SKM-1 treated with dmso at 0.1 percent for 144 hours (cell line): ENCODE measurements at regions not wholly inside any gene's neighbourhood (a gene's known extent, or its start where the extent isn't known, plus 50 kb on each side); places are given as distances from the start of the nearest gene placed in this dataset.
"Not testable (repeated sequence)": the region's sequence is repeated elsewhere in the genome, so short reads cannot be mapped to it uniquely, and the experiment has no call there.

Experiments
- DNase-seq: peaks from one replicate; lab custom pipeline; 2025; ENCODE audit not compliant: unreplicated experiment; lab: John Stamatoyannopoulos, UW

DNA sequence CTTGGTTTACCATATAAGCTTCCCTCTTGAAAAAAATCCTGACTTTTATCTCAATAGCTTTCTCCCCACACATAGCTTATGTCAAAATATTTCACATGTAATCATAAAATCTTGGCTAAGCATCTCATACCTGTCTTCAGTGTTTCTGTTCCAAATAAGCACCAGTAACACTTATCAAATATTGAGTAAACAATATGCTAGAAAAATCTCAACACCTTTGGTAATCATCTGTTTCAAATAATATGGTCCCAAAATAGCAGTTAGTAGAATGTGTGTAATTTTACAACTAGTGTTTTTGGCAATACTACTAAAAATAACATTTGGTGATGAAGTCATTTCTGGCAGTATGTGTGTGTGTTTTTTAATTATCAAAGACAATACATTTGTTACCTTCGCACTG, 2138.2 kb downstream of the PCDH7 start:
- no peak for DNase-seq

DNA sequence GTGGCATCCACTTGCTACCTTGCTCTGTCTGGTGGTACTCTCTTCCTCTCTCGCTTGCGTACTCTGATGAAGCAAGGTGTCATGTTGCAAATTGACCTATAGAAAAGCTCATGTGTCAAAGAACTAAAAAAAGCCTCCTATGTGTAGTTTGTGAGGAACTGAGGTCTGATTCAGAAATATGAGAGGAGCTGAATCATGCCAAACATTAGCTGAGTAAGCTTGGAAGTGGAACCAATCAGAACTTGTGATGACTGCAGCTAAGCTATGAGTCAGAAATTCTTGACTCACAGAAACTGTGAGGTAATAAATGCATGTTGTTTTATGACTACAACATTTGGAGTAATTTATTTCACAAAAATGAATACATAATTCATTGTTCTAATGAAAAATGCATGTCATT, 2138.8 kb downstream of the PCDH7 start:
- DNase-seq: no peak

DNA sequence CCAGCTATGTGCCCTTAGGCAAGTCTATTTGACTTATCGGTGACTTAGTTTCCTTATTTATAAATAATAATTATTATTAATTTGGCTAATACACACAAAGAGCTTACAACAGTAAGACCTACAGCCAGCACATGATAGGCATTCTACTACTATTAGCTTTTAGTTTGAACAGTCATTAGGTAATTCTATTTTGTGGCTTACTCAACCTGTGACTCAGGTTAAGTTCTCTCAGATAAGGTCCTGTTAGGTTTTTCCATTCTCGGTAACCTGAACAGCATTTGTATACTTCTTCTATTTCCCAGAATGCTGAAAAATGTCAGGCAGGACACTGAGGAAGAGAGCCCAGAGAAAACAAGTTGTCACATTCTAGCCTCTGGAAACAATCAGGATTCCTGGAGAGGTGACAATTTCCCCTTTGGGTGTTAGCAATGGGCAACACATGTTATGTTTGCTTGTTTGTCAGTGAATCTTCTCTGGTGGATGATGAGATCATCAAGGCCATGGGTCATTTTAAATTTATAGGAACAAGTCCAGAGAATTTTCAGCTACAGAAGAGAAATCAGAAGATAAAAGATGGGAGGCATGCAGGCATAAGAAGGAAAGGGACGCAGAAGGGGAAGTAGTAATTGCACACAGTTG, 2144.7 kb downstream of the PCDH7 start:
- DNase-seq: no peak

DNA sequence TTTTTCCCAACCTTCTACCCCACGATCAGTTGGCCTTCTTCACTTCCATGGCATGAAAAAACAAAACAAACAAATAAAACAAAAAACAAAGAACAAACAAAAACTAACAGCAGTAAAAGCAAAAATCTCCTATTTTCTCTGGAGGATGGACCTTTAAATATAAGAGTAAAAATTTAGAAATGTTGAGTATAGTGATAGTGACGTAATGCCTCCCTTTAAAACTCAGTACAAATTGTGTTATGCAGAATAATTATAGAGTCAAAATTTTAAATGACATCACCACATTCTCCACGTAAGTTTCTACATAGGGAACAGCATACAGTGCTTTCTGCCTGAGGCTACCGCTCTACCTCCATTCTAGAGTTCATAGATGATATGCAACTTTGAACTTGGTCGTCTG, 2156.4 kb downstream of the PCDH7 start:
- DNase-seq: no peak

DNA sequence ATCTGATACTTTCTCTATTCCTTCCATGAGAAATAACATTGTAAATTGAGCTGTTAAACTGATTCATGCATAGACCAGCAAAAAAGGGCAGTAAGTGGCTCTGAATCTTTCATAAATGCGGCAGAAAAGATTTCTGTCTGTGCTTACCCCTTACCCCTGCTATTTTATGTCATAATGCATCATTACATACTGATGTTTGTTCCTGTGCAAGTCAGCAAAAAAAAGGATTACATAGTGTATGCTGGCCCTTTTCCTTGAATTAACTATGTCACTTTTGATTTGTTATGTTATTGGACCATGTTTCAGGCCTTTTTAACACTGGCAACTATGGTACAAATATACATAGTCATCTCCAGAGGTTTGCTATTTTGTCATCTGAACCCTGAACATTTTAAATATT, 2159.7 kb downstream of the PCDH7 start:
- no peak for DNase-seq

DNA sequence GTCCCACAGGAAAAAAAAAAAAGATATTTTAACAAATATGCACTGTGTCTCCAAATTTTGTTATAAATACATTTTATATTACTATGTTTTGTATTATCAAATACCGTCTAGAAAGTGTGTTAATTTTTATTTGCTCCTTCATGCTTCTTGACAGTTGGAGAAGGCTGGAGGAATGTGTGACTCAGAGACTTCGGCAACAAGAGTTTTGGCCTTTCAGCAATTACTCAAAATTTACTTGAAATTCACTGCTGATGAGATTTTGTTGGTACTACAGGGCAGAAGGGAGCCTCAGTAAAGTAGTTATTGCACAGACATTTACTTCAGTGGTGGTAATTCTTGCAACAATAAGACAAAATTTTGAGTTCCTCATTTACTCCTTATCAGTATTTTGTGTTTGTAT, 2164.0 kb downstream of the PCDH7 start:
- no peak for DNase-seq

DNA sequence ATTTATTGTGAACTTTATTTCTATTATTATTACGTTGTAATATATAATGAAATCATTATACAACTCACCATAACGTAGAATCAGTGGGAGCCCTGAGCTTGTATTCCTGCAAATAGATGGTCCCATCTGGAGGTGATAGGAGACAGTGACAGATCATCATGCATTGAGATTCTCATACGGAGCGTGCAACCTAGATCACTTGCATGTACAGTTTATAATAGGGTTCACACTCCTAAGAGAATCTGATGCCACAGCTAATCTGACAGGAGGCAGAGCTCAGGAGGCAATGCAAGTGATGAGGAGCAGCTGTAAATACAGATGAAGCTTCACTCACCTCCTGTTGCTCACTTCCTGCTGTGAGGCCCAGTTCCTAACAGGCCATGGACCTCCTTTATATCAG, 2170.2 kb downstream of the PCDH7 start:
- no peak for DNase-seq

DNA sequence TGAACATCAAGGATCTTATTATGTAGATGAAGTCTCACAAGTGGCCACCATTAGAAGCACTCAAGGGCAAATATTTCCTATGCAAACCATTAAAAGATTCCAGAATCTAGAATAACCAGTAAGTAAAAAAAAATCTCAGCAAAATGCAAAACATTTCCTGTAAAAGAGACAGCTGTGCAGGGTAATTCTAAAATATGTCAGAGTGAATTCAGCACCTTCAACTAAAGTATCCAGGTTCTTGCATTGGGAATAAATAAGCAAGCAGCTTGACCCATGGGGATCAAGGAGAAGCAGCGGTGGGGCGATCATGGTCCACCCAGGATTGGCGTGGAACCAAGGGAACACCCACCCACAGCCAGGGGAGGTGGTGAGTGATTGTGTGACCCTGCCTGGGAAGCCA, 2188.9 kb downstream of the PCDH7 start:
- DNase-seq: no peak

DNA sequence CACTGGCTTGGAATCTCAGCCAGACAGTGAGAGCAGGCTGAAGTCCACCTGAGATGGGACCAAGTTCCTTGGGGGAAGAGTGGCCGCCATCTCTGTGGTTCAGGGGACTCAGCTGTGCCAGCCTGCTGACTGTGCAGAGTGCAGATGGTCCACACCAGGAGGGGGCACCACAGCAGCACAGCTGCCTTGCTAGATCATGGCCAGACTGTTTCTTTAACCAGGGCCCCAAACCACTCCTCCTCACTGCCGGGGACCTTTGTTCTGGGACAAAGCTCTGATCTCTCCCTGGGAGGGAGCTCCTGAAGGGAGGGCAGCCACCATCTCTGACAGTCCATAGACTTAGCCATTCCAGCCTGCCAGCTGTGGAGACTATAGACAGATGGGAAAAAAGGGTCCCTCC, 2189.6 kb downstream of the PCDH7 start:
- DNase-seq: no peak

DNA sequence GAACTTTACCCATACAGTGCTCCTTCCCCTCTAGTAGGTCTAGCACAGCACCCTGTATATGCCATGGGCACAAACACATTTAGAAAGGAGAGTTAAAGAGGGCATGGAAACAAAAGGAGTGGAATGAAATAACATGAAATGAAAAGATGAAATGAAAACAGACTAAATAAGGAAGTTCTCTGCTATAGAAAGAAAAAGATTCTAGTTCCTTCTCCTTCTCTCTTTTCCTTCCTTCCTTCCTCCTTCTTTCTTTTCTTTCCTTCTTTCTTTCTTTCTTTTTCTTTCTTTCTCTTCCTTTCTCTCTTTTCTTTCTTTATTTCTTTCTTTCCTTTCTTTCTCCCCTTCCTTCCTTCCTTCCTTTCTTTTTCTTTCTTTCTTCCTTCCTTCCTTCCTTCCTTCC, 2197.4 kb downstream of the PCDH7 start:
- no peak for DNase-seq

DNA sequence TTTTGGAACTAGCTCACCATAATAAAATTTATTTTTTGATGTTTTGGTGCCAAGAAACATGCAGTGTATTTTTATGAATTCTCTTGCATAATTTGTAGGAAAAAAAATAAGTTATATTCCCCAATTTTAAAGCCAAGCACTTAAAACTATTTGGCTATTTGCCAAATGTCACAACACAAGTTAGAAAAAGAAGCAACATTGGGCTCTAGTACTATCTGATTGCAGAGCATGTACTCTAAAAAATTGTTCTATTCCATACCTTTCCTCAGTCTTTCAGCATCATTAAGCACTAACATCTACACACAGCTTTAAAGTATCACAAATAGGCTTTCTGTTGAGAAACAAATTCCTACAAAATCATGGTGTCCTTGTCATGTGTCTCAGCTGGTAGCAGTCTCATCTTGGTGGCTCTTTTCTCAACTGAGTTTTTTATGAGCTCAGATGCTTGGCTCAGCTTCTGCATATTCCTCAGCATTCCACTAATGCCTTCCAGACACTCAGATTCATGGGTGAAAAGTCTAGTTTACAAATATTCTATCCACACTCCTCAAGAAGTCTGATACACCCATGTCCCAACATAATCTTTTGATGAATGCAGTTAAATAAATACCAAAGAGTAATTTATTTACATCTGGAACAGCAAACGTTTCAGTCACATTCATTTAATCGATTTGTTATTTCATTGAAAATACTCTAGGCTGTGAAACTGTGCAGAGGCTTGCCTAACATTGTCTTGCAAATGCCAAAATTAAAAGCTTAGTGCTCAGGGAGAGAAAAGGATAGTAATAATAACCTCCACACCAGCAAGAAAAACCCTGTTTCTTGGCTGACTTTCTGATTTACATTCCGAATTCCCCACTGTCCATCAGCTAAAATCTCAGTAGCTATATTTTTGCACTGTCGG, 2209.9 kb downstream of the PCDH7 start:
- no peak for DNase-seq

DNA sequence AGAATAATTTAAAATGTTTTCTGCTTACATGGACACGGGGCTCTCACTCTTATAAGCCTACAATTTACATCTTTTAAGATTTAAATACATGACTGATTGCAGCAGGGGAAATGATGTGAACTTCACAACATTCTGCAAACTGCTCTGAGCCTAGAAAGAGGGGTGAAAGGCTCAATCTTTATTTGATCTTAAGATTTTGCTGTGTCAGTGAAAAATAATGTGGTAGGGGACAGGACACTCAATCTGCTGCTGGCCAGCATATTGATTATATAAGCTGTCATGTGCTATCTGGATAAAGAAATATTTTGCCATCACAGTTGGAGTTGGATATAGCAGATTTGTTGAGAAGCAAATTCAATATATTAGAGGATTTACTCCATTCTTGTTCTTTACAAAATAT, 2210.5 kb downstream of the PCDH7 start:
- DNase-seq: no peak

DNA sequence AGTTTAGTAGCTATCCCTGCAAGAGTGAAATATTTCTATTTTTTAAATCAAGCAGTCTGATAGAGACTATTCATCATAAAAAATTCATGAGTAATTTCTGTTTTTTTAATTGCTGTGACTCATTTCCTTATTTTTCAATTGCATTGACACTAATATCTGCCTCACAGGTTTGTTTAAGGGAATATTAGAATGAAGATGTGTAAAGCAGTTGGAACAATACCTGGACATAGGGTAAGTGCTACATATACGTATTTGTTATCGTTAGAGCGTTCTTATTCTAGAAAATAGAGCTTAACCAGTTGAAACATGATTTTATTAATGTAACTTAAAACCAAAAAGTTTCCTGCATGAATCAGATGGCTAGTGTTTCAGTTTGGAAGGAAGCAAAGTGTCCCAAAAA, 2211.3 kb downstream of the PCDH7 start:
- no peak for DNase-seq

DNA sequence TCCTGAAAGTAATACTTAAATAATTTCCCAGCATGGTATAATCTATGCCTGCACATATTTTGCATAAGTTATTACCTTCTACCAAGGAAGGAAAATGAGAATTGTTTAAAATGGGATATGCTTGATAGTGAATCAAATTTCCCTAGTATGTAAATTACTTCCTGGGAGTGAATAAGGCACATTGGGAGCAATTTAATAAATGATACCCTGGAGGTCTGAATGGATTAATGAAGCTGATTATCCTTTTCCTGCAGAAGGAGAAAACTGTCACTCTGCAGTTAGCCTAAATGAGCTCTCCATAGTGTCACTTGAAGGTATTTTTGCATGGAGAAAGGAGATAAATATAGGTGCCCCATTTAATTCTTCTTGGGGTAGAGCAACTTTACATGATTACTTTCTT, 2212.0 kb downstream of the PCDH7 start:
- no peak for DNase-seq

DNA sequence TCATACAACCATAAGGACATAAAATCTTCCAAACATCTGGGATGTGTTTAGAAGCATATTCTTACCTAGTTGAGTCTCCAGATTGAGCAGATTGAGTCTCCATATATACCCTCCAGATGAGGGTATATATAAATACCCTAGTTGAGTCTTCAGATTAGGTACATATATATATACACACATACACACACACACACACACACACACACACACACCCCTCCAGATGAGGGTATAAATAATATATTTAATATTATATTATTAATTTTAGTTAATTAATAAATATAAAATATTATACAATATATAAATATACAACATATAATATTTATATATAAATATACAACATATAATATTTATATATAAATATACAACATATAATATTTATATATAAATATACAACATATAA, 2219.1 kb downstream of the PCDH7 start:
- not testable (repeated sequence) for DNase-seq

DNA sequence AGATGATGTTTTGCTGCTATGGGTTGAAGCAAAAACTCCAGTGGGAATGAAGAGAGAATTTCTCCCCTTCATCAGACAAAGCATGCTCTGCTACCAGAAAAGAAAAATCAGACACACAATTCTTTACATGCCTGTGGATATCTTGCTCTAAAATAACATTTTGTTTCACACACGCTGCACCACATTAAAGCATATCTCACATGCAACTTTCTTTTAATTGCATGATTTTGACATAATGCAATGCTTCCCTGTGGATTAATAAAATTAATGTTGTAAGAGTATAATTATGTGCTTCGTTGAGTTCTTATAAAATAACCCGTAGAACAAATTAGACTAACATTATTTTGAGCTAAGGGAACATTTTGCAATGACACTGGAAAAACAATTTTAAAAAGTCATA, 2230.7 kb downstream of the PCDH7 start:
- no peak for DNase-seq

DNA sequence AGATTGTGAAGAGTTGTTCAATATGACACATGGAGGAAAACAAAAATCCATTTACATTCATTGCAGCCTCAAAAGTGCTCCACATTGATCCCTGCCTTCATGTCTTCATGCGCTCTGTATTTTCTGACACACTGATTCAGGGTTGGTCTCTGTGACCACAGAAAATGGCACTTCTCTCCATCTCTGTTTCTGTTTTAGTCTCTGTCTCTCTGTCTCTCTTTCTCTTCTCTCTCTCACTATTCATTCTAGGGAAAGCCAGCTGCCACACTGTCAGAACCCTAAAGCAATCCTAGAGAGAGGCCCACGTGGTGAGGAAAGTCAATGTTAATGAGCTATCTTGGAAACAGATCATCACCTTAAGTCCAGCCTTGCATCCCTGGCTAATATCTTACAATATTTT, 2238.4 kb downstream of the PCDH7 start:
- DNase-seq: no peak

DNA sequence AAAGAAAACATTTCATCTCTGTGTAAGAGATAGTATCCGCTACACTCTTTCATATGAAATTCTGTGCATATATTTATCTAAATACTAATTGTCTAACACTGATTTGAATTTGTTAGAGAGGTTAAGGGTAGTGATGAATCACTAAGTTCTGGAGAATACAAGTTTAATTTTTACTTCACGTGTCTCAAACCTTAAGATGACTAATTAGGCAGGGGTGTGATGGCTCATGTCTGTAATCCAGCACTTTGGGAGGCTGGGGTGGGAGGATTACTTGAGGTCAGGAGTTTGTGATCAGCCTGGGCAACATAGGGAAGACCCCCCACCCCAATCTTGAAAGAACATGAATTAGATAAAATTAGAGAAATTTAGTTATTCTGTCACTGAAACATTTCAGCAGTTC, 2241.9 kb downstream of the PCDH7 start:
- DNase-seq: no peak

DNA sequence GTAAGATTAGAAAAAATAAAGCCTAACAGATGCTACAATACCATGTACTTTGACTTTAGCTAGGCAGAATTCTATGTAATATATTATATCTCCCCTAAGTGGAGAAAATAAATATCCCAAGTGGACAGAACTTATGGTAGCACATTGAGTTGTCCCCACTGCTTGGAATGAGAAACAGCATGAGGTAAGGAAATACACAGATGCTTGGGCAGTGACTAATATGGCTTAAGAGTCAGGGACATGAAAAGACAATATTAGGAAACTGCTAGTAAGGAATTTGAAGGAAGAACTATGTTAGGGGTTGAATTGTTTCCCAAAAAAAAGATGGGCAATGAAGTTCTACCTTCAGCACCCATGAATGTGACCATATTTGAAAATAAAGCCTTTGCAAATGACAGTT, 2265.1 kb downstream of the PCDH7 start:
- DNase-seq: no peak

DNA sequence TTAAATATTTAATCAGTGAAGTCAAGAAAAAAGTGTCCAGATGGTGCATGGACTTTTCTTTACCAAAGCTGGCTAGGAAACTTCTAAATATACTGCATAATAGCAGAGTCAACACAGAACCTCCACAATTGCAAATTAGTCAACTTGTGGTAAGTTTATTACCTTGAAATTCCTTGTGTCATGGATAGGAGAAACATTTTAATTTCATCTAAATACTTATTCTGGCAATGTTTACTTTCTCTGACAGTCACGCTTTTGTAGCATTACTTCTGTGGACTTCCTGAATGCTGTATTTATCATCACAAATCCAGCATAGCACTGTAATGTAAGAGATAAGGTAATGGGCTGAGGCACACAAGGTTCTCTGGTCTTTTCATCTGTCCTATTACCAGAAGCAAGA, 2266.1 kb downstream of the PCDH7 start:
- DNase-seq: no peak

DNA sequence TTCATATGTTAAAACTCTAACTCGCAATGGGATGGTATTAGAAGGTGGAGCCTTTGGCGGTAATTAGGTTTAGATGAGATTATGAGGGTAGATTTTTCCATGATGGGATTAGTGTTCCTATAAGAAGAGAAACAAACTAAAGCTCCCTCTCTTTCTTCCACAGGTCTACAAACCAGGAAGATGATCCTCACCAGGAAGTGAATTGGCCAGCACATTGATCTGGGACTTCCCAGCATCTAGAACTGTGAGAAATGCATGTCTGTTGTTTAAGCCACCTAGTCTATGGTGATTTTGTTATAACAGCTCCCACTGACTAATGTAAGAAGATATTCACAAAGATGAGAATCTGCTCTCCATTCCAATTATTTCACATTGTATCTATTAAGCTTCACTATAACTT, 2266.9 kb downstream of the PCDH7 start:
- DNase-seq: no peak

DNA sequence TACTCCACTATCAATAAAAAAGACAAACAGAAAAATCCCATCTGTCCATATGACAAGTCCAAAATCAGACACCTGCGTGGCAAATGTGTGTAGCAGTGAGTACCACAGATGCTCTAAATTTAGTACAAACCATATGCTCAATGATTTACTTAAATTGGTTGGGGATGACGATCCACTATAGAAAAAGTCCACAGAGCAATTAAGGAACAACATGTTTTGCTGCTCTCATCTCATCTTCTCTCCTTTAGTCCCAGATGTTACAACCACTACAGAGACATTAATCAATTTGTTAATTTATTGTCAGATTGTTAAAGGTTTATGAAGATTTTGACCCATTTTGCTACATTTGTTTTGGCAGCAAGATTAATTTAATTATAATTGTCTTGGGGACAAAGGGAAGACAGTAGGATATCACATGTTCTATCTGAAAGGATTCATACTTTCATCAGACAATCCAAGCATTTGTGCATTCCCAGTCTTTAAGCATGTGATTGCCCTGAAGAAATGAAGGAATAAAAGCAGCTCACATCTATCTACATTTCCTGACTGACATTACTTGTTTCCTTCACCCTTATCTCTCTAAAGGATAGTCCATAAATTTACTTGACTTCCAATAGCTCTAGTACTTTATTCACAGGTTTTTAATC, 2268.1 kb downstream of the PCDH7 start:
- DNase-seq: no peak
